ENCODE measurements at regions not wholly inside any gene's neighbourhood (a gene's known extent, or its start where the extent isn't known, plus 50 kb on each side); places are given as distances from the start of the nearest gene placed in this dataset.
"Not testable (repeated sequence)": the region's sequence is repeated elsewhere in the genome, so short reads cannot be mapped to it uniquely, and the experiment has no call there.

DNA sequence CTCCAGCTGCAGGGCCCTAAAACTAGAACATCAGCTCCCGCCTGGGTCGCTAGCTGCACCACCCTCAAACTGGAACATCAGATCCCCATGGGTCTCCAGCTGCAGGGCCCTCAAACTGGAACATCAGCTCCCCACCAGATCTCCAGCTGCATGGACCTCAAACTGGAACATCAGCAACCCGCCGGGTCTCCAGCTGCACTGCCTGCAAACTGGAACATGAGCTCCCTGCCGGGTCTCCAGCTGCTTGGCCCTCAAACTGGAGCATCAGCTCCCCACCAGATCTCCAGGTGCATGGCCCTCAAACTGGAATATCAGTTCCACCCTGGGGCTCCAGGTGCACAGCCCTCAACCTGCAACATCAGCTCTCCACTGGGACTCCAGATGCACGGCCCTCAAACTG, 82.7 kb downstream of the TFRC start:
- not testable (repeated sequence) for H3K9ac ChIP-seq (ENCODE audit: low read length); H4K91ac ChIP-seq (ENCODE audit: low read length); H2BK15ac ChIP-seq (ENCODE audit: low read depth, poor library complexity, severe bottlenecking); H3K4me3 ChIP-seq (ENCODE audit: insufficient read depth in 1 of 2, low read depth in 1 of 2, low read length in 2 of 2); H3K14ac ChIP-seq (ENCODE audit: low read length in 2 of 2); H2AFZ ChIP-seq (ENCODE audit: low read depth, low read length); H4K8ac ChIP-seq (ENCODE audit: low read length); H3K4me1 ChIP-seq (ENCODE audit: control insufficient read depth, insufficient read depth, low read depth, low read length); H2AK5ac ChIP-seq (ENCODE audit: low read length, severe bottlenecking); H2BK120ac ChIP-seq (ENCODE audit: low read depth, low read length); H3K79me1 ChIP-seq (replicated peaks; ENCODE audit: low read length, poor library complexity, severe bottlenecking); H3K4me2 ChIP-seq (ENCODE audit: low read length, poor library complexity, severe bottlenecking); H3K4ac ChIP-seq (ENCODE audit: low read depth in 1 of 2, low read length in 2 of 2); DNase-seq; H3K36me3 ChIP-seq (ENCODE audit: control insufficient read depth in 1 of 2, insufficient read depth in 2 of 2, low read depth in 1 of 2, low read length in 2 of 2); H3K27ac ChIP-seq (ENCODE audit: low read length, poor library complexity, severe bottlenecking); H3K23ac ChIP-seq (ENCODE audit: low read length in 2 of 2); H2BK12ac ChIP-seq (ENCODE audit: low read length in 2 of 2); H2BK5ac ChIP-seq (ENCODE audit: low read depth, low read length, poor library complexity, severe bottlenecking); H3K9me3 ChIP-seq (ENCODE audit: control insufficient read depth, low read length)
- H3K18ac ChIP-seq (ENCODE audit: low read depth in 1 of 2, low read length in 2 of 2), result peak overlapping the region in 1 of 2 experiments; percentile 12
- H3K27me3 ChIP-seq (ENCODE audit: control insufficient read depth in 1 of 2, insufficient read depth in 1 of 2, low read length in 2 of 2), result peaks cover 22 to 33% of the 10 kb centered on the region in 2 experiments
- 84% methylated on average over 6 of the region's 6 CpGs for WGBS

DNA sequence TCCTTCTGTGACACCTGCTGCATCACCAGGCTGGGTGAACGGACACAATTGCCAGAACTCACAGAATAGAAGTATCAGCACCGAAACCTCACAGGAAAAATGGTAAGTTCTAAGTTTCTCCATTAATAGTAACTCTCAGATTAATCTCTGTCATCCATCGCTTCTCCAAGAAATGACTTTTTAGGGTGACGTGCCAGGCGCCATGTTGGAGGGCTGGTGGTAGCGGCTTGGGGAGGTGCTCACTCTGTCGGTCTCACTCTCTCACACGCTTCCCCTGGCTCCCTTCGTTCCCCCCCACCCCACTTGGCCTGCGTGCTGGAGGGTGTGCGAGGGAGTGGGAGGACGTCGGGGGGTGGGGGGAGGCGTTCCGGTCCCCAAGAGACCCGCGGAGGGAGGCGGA, 85.6 kb downstream of the TFRC start:
- H3K4me2 ChIP-seq (ENCODE audit: low read length, poor library complexity, severe bottlenecking); H2AFZ ChIP-seq (ENCODE audit: low read depth, low read length): not testable (repeated sequence)
- WGBS, result 91% methylated on average over 3 of the region's 18 CpGs

DNA sequence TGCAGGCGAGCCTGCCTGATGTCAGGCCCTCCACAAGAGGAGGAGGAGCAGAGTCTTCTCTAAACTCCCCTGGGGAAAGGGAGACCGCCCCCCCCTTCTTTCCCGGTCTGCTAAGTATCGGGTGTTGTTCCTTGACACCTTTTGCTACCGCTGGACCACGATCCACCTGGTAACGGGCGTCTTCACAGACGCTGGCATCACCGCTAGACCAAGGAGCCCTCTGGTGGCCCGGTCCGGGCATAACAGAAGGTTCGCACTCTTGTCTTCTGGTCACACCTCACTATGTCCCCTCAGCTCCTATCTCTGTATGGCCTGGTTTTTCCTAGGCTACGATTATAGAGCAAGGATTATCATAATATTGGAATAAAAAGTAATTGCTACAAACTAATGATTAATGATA, 86.0 kb upstream of the TNK2 start:
- not testable (repeated sequence) for H4K8ac ChIP-seq (ENCODE audit: low read length); H3K18ac ChIP-seq (ENCODE audit: low read depth in 1 of 2, low read length in 2 of 2); H3K36me3 ChIP-seq (ENCODE audit: control insufficient read depth in 1 of 2, insufficient read depth in 2 of 2, low read depth in 1 of 2, low read length in 2 of 2); H3K9me3 ChIP-seq (ENCODE audit: control insufficient read depth, low read length); H3K4me1 ChIP-seq (ENCODE audit: control insufficient read depth, insufficient read depth, low read depth, low read length); H3K23ac ChIP-seq (ENCODE audit: low read length in 2 of 2); H3K4me3 ChIP-seq (ENCODE audit: insufficient read depth in 1 of 2, low read depth in 1 of 2, low read length in 2 of 2); H2BK120ac ChIP-seq (ENCODE audit: low read depth, low read length); H3K79me1 ChIP-seq (replicated peaks; ENCODE audit: low read length, poor library complexity, severe bottlenecking); H3K27me3 ChIP-seq (ENCODE audit: control insufficient read depth in 1 of 2, insufficient read depth in 1 of 2, low read length in 2 of 2); H2AFZ ChIP-seq (ENCODE audit: low read depth, low read length); H3K27ac ChIP-seq (ENCODE audit: low read length, poor library complexity, severe bottlenecking); H2AK5ac ChIP-seq (ENCODE audit: low read length, severe bottlenecking); H2BK5ac ChIP-seq (ENCODE audit: low read depth, low read length, poor library complexity, severe bottlenecking); H3K14ac ChIP-seq (ENCODE audit: low read length in 2 of 2); H3K9ac ChIP-seq (ENCODE audit: low read length); H3K4me2 ChIP-seq (ENCODE audit: low read length, poor library complexity, severe bottlenecking); H3K4ac ChIP-seq (ENCODE audit: low read depth in 1 of 2, low read length in 2 of 2); H2BK15ac ChIP-seq (ENCODE audit: low read depth, poor library complexity, severe bottlenecking); H4K91ac ChIP-seq (ENCODE audit: low read length); H2BK12ac ChIP-seq (ENCODE audit: low read length in 2 of 2)
- peak; percentile 45 for DNase-seq
- WGBS, result 15% methylated on average over 9 of the region's 14 CpGs

More for the DNA sequence above, 85.6 kb downstream of the TFRC start:
- H2BK15ac ChIP-seq (ENCODE audit: low read depth, poor library complexity, severe bottlenecking); H3K14ac ChIP-seq (ENCODE audit: low read length in 2 of 2); H3K18ac ChIP-seq (ENCODE audit: low read depth in 1 of 2, low read length in 2 of 2); H4K91ac ChIP-seq (ENCODE audit: low read length); H3K79me1 ChIP-seq (replicated peaks; ENCODE audit: low read length, poor library complexity, severe bottlenecking); H3K27ac ChIP-seq (ENCODE audit: low read length, poor library complexity, severe bottlenecking); H3K9ac ChIP-seq (ENCODE audit: low read length); H3K36me3 ChIP-seq (ENCODE audit: control insufficient read depth in 1 of 2, insufficient read depth in 2 of 2, low read depth in 1 of 2, low read length in 2 of 2); H2BK5ac ChIP-seq (ENCODE audit: low read depth, low read length, poor library complexity, severe bottlenecking); H3K9me3 ChIP-seq (ENCODE audit: control insufficient read depth, low read length); H2BK120ac ChIP-seq (ENCODE audit: low read depth, low read length); DNase-seq; H3K4me1 ChIP-seq (ENCODE audit: control insufficient read depth, insufficient read depth, low read depth, low read length); H2BK12ac ChIP-seq (ENCODE audit: low read length in 2 of 2); H3K23ac ChIP-seq (ENCODE audit: low read length in 2 of 2); H3K4ac ChIP-seq (ENCODE audit: low read depth in 1 of 2, low read length in 2 of 2); H3K4me3 ChIP-seq (ENCODE audit: insufficient read depth in 1 of 2, low read depth in 1 of 2, low read length in 2 of 2); H2AK5ac ChIP-seq (ENCODE audit: low read length, severe bottlenecking); H4K8ac ChIP-seq (ENCODE audit: low read length): not testable (repeated sequence)
- H3K27me3 ChIP-seq (ENCODE audit: control insufficient read depth in 1 of 2, insufficient read depth in 1 of 2, low read length in 2 of 2), result peaks cover 9 to 14% of the 10 kb centered on the region in 2 experiments

DNA sequence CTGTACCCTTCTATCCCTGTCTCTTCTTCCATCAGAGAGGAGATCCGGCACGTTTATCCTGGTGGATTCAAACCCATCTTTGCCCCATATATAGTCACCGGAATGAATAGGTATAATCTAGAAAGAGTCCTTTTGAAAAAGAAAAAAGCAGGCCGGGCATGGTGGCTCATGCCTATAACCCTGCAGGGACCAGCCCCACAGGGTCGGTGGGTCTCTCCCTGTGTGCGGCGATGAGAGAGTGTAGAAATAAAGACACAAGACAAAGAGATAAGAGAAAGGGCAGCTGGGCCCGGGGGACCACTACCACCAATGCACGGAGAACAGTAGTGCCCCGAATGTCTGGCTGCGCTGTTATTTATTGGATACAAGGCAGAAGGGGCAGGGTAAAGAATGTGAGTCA, 85.3 kb upstream of the TNK2 start:
- H2BK15ac ChIP-seq (ENCODE audit: low read depth, poor library complexity, severe bottlenecking); H3K4me3 ChIP-seq (ENCODE audit: insufficient read depth in 1 of 2, low read depth in 1 of 2, low read length in 2 of 2); H3K4me2 ChIP-seq (ENCODE audit: low read length, poor library complexity, severe bottlenecking); H3K14ac ChIP-seq (ENCODE audit: low read length in 2 of 2); H2BK120ac ChIP-seq (ENCODE audit: low read depth, low read length); H3K18ac ChIP-seq (ENCODE audit: low read depth in 1 of 2, low read length in 2 of 2); H3K4ac ChIP-seq (ENCODE audit: low read depth in 1 of 2, low read length in 2 of 2); H2AK5ac ChIP-seq (ENCODE audit: low read length, severe bottlenecking); H3K23ac ChIP-seq (ENCODE audit: low read length in 2 of 2); H4K8ac ChIP-seq (ENCODE audit: low read length); H2BK12ac ChIP-seq (ENCODE audit: low read length in 2 of 2); H3K9me3 ChIP-seq (ENCODE audit: control insufficient read depth, low read length); H3K27ac ChIP-seq (ENCODE audit: low read length, poor library complexity, severe bottlenecking); H2BK5ac ChIP-seq (ENCODE audit: low read depth, low read length, poor library complexity, severe bottlenecking); H2AFZ ChIP-seq (ENCODE audit: low read depth, low read length); H3K36me3 ChIP-seq (ENCODE audit: control insufficient read depth in 1 of 2, insufficient read depth in 2 of 2, low read depth in 1 of 2, low read length in 2 of 2); H3K79me1 ChIP-seq (replicated peaks; ENCODE audit: low read length, poor library complexity, severe bottlenecking); H4K91ac ChIP-seq (ENCODE audit: low read length); DNase-seq; H3K4me1 ChIP-seq (ENCODE audit: control insufficient read depth, insufficient read depth, low read depth, low read length); H3K27me3 ChIP-seq (ENCODE audit: control insufficient read depth in 1 of 2, insufficient read depth in 1 of 2, low read length in 2 of 2); H3K9ac ChIP-seq (ENCODE audit: low read length): not testable (repeated sequence)
- WGBS, result 100% methylated on average over 1 of the region's 11 CpGs

Data from mesenchymal stem cell (in vitro differentiated cells and primary cell).